Right lobe of liver (tissue), 6 donors: ENCODE measurements at regions not wholly inside any gene's neighbourhood (a gene's known extent, or its start where the extent isn't known, plus 50 kb on each side); places are given as distances from the start of the nearest gene placed in this dataset.

ENCODE experiments used
- ATAC-seq, 4 donors: fragments of 200-7000 bp; cut with Tn5 transposase; one replicate each; pipeline ENCODE4 v1.9.1; 2020; ENCODE audit warnings: mild to moderate bottlenecking in 4 of 4, moderate library complexity in 4 of 4
- DNase-seq, 3 donors: peaks; one replicate each; pipeline ENCODE4 v3.0.0-alpha.2; 2020
- H3K27ac ChIP-seq, 3 donors: fragments of 200-600 bp; one replicate each; pipeline ENCODE4 v1.8.0; 2022
- H3K27me3 ChIP-seq, 2 donors: fragments of 200-600 bp; one replicate each; pipeline ENCODE4 v1.8.0; 2022
- H3K36me3 ChIP-seq, 4 donors: fragments of 200-600 bp; sonication (generic) in 1 of 4; one replicate each; pipeline versions ENCODE4 v1.5.1 to v1.8.0; 2017 to 2022; ENCODE audit warnings: control low read depth in 1 of 4
- H3K4me1 ChIP-seq, 4 donors: fragments of 200-600 bp; sonication (generic) in 1 of 4; one replicate each; pipeline versions ENCODE4 v1.5.1 to v1.8.0; 2017 to 2022; ENCODE audit warnings: control low read depth in 1 of 4
- H3K4me3 ChIP-seq, 3 donors: fragments of 200-600 bp; one replicate each; pipeline ENCODE4 v1.8.0; 2022
- H3K9me3 ChIP-seq, 4 donors: fragments of 200-600 bp; sonication (generic) in 1 of 4; one replicate each; pipeline versions ENCODE4 v1.5.1 to v1.8.0; 2017 to 2022; ENCODE audit warnings: control low read depth in 1 of 4
- POLR2A ChIP-seq: fragments of 450-650 bp; IDR thresholded peaks from one replicate; pipeline ENCODE4 v1.6.1; 2017; ENCODE audit warnings: antibody characterized with exemption, mild to moderate bottlenecking
- WGBS: methylation state at CpG from one replicate; pipeline ENCODE4 v1.1.6; 2018; ENCODE audit warnings: low coverage, low lambda C conversion rate; ENCODE audit not compliant: insufficient coverage; ENCODE audit errors: missing lambda C conversion rate; 5-methylcytosine and 5-hydroxymethylcytosine counted together
- intact Hi-C, 2 donors: fragments of 100-400 bp; cut with DNase I; formaldehyde crosslinking; loops; one replicate each; pipeline versions ENCODE4 v1.11.2 to v1.14.1; 2022
- TF ChIP-seq, protein P1 (sequence below), 4 donors: fragments of 200-600 bp in 3 of 4; fragments of 450-650 bp in 1 of 4; IDR thresholded peaks; one replicate each; pipeline versions ENCODE4 v1.5.1 to v1.8.0; 2016 to 2022; ENCODE audit warnings: antibody characterized with exemption in 4 of 4, mild to moderate bottlenecking in 2 of 4
- donor health status: DM: no; HTN: yes; CAD: no.
- donor health status: DM: no; HTN: no; CAD: no.
- donor health status: DM: no; HTN: no; CAD: no.
- donor health status: DM: no; HTN: yes; CAD: no.
- donor health status: DM: no; HTN: yes; CAD: no.

DNA sequence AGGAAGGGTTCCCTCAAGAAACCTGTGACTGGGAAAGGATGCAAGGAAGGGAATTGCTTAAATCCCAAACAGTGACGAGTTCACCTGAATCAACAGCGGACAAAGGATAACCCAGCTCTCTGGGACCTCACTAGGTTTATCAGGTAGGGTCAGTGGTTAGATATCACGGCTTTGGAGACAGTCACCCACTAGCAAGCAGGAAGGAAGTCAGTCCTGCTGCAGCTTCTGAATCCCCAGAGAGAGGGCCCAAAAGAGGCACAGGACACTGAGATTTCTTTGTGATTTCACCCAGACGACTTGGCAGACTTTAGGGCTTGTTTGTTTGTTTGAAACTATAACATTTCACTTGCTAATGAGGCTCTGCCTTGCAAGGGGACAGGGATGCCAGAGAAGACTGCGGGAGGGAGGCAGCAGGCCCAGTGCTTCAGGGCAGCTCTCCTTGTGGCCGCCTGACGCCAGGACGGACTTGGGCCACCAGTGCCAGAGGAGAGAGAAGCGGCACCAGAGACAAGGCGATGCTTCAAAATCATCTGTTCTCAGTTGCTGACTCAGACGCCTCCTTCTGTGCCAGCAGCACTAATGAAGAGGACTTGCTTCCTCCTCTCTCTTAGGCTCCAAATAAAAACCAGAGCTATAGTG is 275.6 kb upstream of the SLC30A5 start:
- Histone ChIP-seq H3K9me3 (no peaks in the 10 kb centered on the region), H3K27me3 (no peaks in the 10 kb centered on the region), H3K4me1 (no peaks in the 10 kb centered on the region), H3K36me3 (no peaks in the 10 kb centered on the region), H3K27ac (no peak overlapping the region), H3K4me3 (no peak overlapping the region)
- WGBS, result 40% methylated on average over 2 of the region's 11 CpGs
- no peak for TF ChIP-seq POLR2A
- TF ChIP-seq, protein P1, sequence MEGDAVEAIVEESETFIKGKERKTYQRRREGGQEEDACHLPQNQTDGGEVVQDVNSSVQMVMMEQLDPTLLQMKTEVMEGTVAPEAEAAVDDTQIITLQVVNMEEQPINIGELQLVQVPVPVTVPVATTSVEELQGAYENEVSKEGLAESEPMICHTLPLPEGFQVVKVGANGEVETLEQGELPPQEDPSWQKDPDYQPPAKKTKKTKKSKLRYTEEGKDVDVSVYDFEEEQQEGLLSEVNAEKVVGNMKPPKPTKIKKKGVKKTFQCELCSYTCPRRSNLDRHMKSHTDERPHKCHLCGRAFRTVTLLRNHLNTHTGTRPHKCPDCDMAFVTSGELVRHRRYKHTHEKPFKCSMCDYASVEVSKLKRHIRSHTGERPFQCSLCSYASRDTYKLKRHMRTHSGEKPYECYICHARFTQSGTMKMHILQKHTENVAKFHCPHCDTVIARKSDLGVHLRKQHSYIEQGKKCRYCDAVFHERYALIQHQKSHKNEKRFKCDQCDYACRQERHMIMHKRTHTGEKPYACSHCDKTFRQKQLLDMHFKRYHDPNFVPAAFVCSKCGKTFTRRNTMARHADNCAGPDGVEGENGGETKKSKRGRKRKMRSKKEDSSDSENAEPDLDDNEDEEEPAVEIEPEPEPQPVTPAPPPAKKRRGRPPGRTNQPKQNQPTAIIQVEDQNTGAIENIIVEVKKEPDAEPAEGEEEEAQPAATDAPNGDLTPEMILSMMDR (IDR thresholded peaks at IDR 0.05), result no peak
- intact Hi-C loops, result no loop called here
- DNase-seq (no peak), ATAC-seq (no peak)

DNA sequence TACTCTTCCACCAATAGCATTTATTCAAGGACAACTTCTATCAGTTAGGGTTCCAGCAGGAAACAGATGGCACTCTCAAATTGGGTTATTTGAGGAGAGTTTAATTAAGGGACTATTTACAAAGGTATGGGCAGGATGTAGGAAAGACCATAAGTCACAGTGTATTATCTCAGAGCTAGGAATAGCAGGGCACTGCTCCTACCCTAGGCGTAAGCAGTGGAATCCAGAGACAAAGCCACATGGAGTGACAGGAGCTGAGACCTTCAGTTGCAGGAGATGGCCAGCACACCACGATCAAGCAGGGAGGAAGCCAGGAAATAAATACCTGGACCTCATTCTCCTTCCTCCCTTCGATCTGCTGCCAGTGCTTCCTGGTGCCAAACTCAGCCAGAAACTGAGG is 274.9 kb upstream of the SLC30A5 start:
- H3K27me3 ChIP-seq, result no peaks in the 10 kb centered on the region
- WGBS, result 67% methylated on average over 2 of the region's 3 CpGs
- ATAC-seq (no peak), DNase-seq (no peak)
- intact Hi-C loops, result no loop called here
- H3K4me3 ChIP-seq, result no peak overlapping the region
- H3K36me3 ChIP-seq, result no peaks in the 10 kb centered on the region
- H3K27ac ChIP-seq, result no peak overlapping the region
- TF ChIP-seq POLR2A, result no peak
- TF ChIP-seq, protein P1 (IDR thresholded peaks at IDR 0.05), result no peak
- no peaks in the 10 kb centered on the region for H3K4me1 ChIP-seq
- no peaks in the 10 kb centered on the region for H3K9me3 ChIP-seq

DNA sequence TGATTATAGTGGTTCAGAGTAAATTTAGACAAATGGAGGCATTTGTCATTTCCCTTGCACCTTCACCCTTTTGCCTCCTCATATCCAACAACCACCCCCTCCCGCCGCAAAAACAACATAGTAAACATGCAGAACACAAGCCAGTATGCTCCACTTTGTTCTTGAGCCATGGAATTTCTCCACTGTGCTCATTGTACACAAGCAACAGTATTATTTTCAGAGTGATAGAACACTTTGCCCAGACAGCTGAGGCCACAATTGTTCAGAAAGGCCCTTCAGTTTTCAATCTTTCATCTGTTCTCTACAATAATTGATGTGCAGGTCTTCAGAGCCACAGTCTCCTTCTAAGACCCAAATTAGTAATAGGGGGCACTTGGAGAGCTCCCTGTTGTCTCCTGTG is 272.8 kb upstream of the SLC30A5 start:
- Histone ChIP-seq H3K36me3 (no peaks in the 10 kb centered on the region), H3K27me3 (no peaks in the 10 kb centered on the region), H3K4me3 (no peak overlapping the region), H3K4me1 (no peaks in the 10 kb centered on the region), H3K9me3 (no peaks in the 10 kb centered on the region), H3K27ac (no peak overlapping the region)
- no peak for ATAC-seq
- TF ChIP-seq, protein P1 (IDR thresholded peaks at IDR 0.05), result no peak
- no peak for TF ChIP-seq POLR2A
- 53% methylated on average over 2 of the region's 2 CpGs for WGBS
- intact Hi-C loops, result no loop called here
- DNase-seq, result no peak

- H3K36me3 ChIP-seq, result no peaks in the 10 kb centered on the region
- intact Hi-C loops, result no loop called here
- H3K4me3 ChIP-seq, result no peak overlapping the region
- no peak for ATAC-seq
- no peaks in the 10 kb centered on the region for H3K9me3 ChIP-seq
- no peaks in the 10 kb centered on the region for H3K27me3 ChIP-seq
- H3K27ac ChIP-seq, result no peak overlapping the region
- DNase-seq, result no peak
- no peaks in the 10 kb centered on the region for H3K4me1 ChIP-seq
- 71% methylated on average over 1 of the region's 1 CpG for WGBS
- TF ChIP-seq, protein P1 (IDR thresholded peaks at IDR 0.05), result no peak
- no peak for TF ChIP-seq POLR2A
Observed at GRCh38 chr5:68822796-68823195, 271.0 kb upstream of the SLC30A5 start.

DNA sequence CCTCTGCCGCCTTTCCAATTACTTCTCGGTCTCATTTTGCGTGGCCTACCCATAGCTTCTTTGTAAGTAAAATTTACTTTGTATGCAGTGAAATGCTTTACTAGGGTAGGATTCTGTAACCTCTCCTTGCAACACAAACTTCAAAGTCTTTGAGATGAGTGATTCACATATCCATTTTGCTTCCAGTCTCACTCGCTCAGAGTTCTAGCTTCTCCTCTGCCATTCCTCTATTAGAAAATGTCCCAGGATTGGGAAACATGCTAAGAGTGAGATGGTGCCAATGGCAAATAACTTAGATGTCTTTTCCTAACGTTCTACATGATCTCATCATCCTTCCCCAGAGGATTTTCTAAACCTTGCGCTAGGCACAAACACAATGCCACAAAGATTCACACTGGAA is 270.5 kb upstream of the SLC30A5 start:
- Histone ChIP-seq H3K9me3 (no peaks in the 10 kb centered on the region), H3K4me1 (no peaks in the 10 kb centered on the region), H3K4me3 (no peak overlapping the region), H3K36me3 (no peaks in the 10 kb centered on the region), H3K27ac (no peak overlapping the region), H3K27me3 (no peaks in the 10 kb centered on the region)
- intact Hi-C loops, result no loop called here
- DNase-seq, result no peak
- ATAC-seq, result no peak
- WGBS, result 90% methylated on average over 6 of the region's 6 CpGs
- TF ChIP-seq, protein P1 (IDR thresholded peaks at IDR 0.05), result no peak
- no peak for TF ChIP-seq POLR2A
